ENCODE measurements at regions not wholly inside any gene's neighbourhood (a gene's known extent, or its start where the extent isn't known, plus 50 kb on each side); places are given as distances from the start of the nearest gene placed in this dataset.

DNA sequence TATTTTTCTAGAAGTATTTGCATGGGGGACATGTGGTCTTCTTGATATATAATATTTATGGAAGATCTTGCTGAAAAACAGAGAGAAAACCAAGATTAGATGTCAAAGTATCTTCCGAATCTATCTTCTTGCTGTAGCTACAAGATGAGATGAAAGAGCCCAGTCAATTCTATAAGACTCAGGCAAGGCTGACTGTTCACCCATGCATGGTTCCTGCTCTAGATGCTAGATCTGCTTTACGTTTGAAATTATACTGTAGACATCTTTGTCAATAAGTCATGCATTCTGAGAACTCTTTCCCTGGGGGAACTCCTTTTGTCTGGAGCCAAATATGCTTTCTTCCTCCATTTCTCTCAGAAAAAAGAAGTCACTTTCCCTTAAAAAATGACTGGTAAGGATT lies 1292.0 kb downstream of the XPNPEP1 start:
- H3K4me3 ChIP-seq (ENCODE audit: low read depth, low read length): no peak overlapping the region
- TF ChIP-seq, protein P1, sequence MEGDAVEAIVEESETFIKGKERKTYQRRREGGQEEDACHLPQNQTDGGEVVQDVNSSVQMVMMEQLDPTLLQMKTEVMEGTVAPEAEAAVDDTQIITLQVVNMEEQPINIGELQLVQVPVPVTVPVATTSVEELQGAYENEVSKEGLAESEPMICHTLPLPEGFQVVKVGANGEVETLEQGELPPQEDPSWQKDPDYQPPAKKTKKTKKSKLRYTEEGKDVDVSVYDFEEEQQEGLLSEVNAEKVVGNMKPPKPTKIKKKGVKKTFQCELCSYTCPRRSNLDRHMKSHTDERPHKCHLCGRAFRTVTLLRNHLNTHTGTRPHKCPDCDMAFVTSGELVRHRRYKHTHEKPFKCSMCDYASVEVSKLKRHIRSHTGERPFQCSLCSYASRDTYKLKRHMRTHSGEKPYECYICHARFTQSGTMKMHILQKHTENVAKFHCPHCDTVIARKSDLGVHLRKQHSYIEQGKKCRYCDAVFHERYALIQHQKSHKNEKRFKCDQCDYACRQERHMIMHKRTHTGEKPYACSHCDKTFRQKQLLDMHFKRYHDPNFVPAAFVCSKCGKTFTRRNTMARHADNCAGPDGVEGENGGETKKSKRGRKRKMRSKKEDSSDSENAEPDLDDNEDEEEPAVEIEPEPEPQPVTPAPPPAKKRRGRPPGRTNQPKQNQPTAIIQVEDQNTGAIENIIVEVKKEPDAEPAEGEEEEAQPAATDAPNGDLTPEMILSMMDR (IDR thresholded peaks at IDR 0.05; ENCODE audit: borderline replicate concordance, insufficient read depth, low read depth, low read length): no peak

DNA sequence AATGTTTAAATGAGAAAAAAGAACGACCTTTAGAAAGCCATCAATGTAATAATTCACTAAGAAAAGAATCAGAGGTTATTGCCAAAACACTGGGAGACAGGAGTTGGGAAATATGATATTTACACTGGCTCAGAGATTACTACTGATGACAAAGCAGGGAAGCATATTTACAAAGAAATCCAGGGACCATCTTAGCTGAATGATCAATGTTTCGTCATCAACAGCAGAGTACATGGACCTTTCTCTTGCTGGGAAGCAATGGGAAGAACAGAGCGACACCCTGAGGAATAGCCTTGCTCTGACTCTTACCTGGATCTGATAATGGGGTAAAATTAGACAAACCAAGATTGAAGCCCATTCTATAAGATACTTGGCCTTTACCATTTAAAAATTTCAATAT lies 1293.5 kb downstream of the XPNPEP1 start:
- TF ChIP-seq, protein P1 (IDR thresholded peaks at IDR 0.05; ENCODE audit: borderline replicate concordance, insufficient read depth, low read depth, low read length): no peak

DNA sequence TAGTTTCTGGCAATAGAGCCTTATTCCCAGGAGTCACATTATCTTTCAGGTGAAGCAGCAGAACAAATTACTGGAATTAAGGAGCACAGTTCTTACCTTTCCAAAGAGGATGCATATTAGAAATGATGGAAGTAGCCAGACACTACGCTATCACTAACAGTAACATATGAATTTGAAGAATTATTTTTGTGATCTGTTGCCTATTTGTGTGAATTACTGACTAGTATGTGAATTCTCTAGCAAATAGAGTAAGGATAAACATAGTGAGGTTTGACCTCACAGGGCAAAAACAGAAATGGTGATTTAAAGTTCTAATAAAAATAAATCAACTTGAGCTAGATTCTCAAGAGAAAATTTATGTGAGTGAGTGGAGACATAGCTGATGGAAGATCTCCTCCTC lies 1299.3 kb downstream of the XPNPEP1 start:
- H3K4me3 ChIP-seq (ENCODE audit: low read depth, low read length): no peak overlapping the region
- TF ChIP-seq, protein P1 (IDR thresholded peaks at IDR 0.05; ENCODE audit: borderline replicate concordance, insufficient read depth, low read depth, low read length): no peak

More for the DNA sequence above, 1293.5 kb downstream of the XPNPEP1 start:
- H3K4me3 ChIP-seq (ENCODE audit: low read depth, low read length): no peak overlapping the region

DNA sequence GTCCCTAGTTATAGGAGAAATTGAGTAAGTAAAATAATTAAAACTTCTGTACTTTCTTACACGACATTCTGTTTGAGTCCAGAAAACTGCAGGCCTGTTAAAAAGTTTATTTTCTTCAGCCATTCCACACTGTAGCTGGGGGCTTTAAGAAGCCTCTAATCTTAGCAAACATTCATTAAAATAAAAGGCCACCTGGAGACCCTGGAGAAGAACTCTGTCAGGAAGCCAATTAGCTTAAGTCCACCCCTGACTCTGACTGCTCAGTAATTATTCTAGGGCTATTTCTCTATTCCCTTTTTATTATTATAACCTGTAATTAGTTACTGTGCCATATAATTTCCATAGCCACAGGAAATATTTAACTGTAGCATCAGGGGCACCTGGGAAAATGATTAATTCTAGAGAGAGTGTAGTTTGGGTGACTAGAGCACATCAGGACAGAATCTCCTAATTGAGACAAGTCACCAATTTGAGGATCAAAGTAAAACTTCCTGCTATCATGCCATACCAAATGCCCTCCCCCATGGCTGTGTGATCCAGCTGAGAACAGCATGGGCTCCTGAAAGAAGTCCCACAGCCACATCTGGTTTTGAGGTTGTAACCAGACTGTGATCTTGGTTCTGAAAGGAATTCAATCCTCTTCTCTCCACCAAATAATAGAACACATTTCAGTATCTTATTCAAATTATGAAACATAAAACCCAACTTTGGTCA lies 1302.3 kb downstream of the XPNPEP1 start:
- TF ChIP-seq, protein P1 (IDR thresholded peaks at IDR 0.05; ENCODE audit: borderline replicate concordance, insufficient read depth, low read depth, low read length): no peak
- H3K4me3 ChIP-seq (ENCODE audit: low read depth, low read length): no peak overlapping the region

DNA sequence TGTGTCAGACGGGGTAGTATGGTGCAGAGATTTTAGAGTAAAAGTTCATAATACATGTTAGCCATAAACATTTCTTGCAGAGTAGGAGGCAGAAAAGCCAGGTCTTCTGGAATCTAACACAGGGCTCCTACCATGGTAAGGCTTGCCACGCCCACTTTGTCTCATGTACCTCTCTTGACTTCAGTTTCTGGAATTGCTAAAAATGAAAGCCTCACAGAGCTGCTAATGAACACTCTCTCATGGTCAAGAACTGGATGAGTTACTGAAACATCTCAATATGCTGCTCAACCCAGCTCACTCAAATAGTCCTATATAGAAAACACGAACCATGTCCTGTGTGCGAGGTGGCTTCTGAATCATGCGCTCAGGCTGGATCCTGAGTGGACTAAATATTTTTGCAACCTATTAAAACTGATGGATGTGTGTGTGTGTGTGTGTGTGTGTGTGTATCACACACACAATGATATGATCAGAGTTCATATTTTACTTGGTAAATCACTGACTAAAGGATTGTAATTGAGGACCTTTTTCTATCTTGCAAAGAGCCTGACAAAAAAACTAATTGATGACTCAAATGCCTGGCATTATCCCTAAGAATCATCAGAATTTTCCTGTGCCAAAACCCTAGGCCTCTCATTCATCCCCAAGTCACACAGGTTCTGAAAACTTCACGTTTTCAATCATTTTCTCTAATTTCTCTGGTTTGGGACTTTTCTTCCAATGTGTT lies 1306.6 kb downstream of the XPNPEP1 start:
- TF ChIP-seq, protein P1 (IDR thresholded peaks at IDR 0.05; ENCODE audit: borderline replicate concordance, insufficient read depth, low read depth, low read length): no peak
- no peak overlapping the region for H3K4me3 ChIP-seq (ENCODE audit: low read depth, low read length)

DNA sequence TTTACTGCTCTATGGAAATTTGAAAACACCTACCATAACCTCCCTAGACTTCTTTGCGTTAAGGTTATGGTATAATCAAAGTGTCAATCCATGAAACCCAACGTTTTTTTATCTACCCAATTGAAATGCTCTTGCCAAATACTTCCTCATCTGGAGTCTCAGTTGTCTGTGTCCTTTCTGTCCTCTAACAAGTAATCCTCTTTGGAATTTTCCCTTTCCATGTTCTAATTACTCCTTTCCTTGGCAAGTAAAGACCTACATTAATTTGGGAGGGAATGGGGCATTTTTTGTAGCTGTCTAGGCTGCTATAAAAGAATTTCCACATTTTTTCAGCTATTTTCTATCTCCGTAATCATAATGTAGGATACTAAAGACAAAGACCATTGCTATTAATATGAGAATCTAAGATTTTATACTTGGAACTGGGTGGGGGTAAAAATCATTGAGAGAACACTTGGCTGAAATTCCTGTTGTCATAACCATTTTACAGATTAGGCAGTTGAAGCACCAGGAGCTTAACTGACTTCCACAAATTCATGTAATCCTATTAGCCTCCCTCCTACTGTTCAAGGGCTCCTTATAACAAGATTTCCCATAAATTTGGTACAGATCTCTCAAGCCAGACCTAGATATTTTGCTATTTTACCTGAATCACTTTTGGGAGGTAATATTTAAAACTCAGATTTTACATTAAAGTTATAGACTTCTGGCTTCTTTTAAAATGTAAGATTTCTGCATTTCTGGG lies 1307.6 kb downstream of the XPNPEP1 start:
- TF ChIP-seq, protein P1 (IDR thresholded peaks at IDR 0.05; ENCODE audit: borderline replicate concordance, insufficient read depth, low read depth, low read length): no peak
- H3K4me3 ChIP-seq (ENCODE audit: low read depth, low read length): no peak overlapping the region
